ENCODE measurements at regions not wholly inside any gene's neighbourhood (a gene's known extent, or its start where the extent isn't known, plus 50 kb on each side); places are given as distances from the start of the nearest gene placed in this dataset.

DNA sequence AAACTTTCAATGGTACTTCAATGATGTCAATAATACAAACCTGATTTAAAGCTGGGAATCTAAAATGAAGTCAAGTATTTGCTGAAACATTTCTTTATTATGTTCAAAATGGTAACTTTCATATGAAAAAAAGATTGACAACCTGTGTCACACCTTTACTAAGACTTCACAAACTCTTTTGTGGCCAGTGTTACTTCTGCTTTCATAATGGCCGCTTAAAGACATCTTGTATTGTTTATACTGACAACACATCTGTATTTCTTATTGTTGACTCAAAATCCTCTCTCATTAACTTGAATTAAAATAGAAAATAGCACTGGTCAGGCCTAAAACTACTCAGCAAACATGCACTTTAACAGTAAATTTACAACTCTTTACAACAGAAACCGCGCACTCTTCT is 312.3 kb upstream of the CNTN6 start:
- TF ChIP-seq, protein P1, sequence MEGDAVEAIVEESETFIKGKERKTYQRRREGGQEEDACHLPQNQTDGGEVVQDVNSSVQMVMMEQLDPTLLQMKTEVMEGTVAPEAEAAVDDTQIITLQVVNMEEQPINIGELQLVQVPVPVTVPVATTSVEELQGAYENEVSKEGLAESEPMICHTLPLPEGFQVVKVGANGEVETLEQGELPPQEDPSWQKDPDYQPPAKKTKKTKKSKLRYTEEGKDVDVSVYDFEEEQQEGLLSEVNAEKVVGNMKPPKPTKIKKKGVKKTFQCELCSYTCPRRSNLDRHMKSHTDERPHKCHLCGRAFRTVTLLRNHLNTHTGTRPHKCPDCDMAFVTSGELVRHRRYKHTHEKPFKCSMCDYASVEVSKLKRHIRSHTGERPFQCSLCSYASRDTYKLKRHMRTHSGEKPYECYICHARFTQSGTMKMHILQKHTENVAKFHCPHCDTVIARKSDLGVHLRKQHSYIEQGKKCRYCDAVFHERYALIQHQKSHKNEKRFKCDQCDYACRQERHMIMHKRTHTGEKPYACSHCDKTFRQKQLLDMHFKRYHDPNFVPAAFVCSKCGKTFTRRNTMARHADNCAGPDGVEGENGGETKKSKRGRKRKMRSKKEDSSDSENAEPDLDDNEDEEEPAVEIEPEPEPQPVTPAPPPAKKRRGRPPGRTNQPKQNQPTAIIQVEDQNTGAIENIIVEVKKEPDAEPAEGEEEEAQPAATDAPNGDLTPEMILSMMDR (IDR thresholded peaks at IDR 0.05): no peak
- no peak for TF ChIP-seq POLR2A (IDR thresholded peaks at IDR 0.05)
